PC-3 (cell line): ENCODE measurements at regions not wholly inside any gene's neighbourhood (a gene's known extent, or its start where the extent isn't known, plus 50 kb on each side); places are given as distances from the start of the nearest gene placed in this dataset.

Experiments
- EZH2phosphoT487 ChIP-seq: fragments of 300-600 bp; sonication (generic); IDR thresholded peaks from 2 replicates; pipeline ENCODE4 v1.6.1; 2018; ENCODE audit warnings: mild to moderate bottlenecking, antibody characterized with exemption, low read length, borderline replicate concordance
- TF ChIP-seq, protein P1 (sequence below): fragments of 300-600 bp; sonication (generic); conservative IDR thresholded peaks from 2 replicates; pipeline ENCODE4 v1.5.1; 2017; ENCODE audit warnings: antibody characterized with exemption, low read depth, mild to moderate bottlenecking, low read length

DNA sequence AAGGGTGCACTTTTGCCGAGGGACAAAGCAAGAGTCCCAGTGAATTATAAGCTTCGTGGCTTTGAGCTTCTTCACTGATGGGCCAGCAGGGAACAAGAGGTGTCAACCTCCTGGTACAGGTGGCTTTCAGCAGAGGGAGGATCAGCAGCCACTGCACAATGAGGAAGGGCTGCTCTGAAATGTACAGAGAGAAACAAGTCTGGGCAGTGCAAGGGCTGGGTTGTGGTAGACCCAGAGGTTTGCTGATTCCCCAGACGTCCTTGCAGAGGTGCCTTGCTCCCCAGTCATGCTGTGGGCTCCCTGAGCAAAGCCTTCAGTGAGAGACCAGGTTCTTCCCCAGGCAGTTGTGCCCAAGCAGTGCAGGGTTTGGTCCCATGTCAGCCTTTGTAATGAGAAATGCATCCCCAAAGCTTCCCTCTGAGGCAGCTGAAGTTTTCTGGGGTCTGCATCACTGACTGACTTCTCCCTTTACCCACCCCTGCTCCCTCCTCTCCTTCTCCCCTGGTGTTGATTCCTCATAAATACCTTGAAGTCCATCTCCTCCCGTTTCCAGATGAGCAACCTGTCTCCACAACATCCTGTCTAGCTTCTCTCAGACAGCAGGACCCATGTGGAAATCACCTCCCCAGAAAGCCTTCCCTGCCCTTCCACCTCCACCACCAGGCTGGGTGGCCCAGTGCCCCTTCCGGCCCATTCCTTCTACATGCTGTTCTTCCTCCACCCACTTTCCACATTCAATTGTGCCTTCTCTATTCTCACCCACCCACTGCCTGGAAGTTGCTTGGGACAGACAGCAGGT is 599.6 kb upstream of the ADAMTS16 start:
- TF ChIP-seq, protein P1, sequence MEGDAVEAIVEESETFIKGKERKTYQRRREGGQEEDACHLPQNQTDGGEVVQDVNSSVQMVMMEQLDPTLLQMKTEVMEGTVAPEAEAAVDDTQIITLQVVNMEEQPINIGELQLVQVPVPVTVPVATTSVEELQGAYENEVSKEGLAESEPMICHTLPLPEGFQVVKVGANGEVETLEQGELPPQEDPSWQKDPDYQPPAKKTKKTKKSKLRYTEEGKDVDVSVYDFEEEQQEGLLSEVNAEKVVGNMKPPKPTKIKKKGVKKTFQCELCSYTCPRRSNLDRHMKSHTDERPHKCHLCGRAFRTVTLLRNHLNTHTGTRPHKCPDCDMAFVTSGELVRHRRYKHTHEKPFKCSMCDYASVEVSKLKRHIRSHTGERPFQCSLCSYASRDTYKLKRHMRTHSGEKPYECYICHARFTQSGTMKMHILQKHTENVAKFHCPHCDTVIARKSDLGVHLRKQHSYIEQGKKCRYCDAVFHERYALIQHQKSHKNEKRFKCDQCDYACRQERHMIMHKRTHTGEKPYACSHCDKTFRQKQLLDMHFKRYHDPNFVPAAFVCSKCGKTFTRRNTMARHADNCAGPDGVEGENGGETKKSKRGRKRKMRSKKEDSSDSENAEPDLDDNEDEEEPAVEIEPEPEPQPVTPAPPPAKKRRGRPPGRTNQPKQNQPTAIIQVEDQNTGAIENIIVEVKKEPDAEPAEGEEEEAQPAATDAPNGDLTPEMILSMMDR, result no peak
- TF ChIP-seq EZH2phosphoT487, result no peak
